Trophoblast cell (in vitro differentiated cells and primary cell): ENCODE measurements at regions not wholly inside any gene's neighbourhood (a gene's known extent, or its start where the extent isn't known, plus 50 kb on each side); places are given as distances from the start of the nearest gene placed in this dataset.
"Not testable (repeated sequence)": the region's sequence is repeated elsewhere in the genome, so short reads cannot be mapped to it uniquely, and the experiment has no call there.

ENCODE experiments used
- DNase-seq, 2 donors: peaks; one replicate each; pipeline ENCODE4 v3.0.0-alpha.2; 2016
- H2AFZ ChIP-seq: 2 replicates; pipeline ENCODE4 v1.6.1; 2013; ENCODE audit warnings: low read length, moderate library complexity, mild to moderate bottlenecking; ENCODE audit not compliant: insufficient read depth, poor library complexity
- H2AK5ac ChIP-seq: 2 replicates; pipeline ENCODE4 v1.6.1; 2013; ENCODE audit warnings: mild to moderate bottlenecking, low read length
- H2BK120ac ChIP-seq: 2 replicates; pipeline ENCODE4 v1.6.1; 2013; ENCODE audit warnings: low read length, mild to moderate bottlenecking, moderate library complexity; ENCODE audit not compliant: insufficient read depth, poor library complexity
- H2BK12ac ChIP-seq: 2 replicates; pipeline ENCODE4 v1.6.1; 2013; ENCODE audit warnings: mild to moderate bottlenecking, low read length, moderate library complexity
- H2BK5ac ChIP-seq: 2 replicates; pipeline ENCODE4 v1.6.1; 2013; ENCODE audit warnings: low read length, low read depth, moderate library complexity, mild to moderate bottlenecking; ENCODE audit not compliant: poor library complexity
- H3K14ac ChIP-seq: 2 replicates; pipeline ENCODE4 v1.6.1; 2013; ENCODE audit warnings: mild to moderate bottlenecking, low read length
- H3K18ac ChIP-seq: 2 replicates; pipeline ENCODE4 v1.6.1; 2013; ENCODE audit warnings: mild to moderate bottlenecking, low read length
- H3K23ac ChIP-seq: 2 replicates; pipeline ENCODE4 v1.6.1; 2013; ENCODE audit warnings: low read length
- H3K27ac ChIP-seq: 2 replicates; pipeline ENCODE4 v1.5.1; 2013; ENCODE audit warnings: low read depth, mild to moderate bottlenecking, inconsistent platforms, low read length, moderate library complexity
- H3K27me3 ChIP-seq: 2 replicates; pipeline ENCODE4 v1.6.1; 2013; ENCODE audit warnings: inconsistent platforms, mild to moderate bottlenecking, low read length, moderate library complexity; ENCODE audit not compliant: insufficient read depth
- H3K36me3 ChIP-seq, 2 experiments: 1 replicate in 1 of 2; 2 replicates in 1 of 2; pipeline ENCODE4 v1.6.1; 2013; ENCODE audit warnings: low read length in 2 of 2, mild to moderate bottlenecking in 2 of 2, moderate library complexity in 1 of 2; ENCODE audit not compliant: insufficient read depth in 2 of 2, control insufficient read depth in 1 of 2
- H3K4ac ChIP-seq: 2 replicates; pipeline ENCODE4 v1.6.1; 2013; ENCODE audit warnings: low read depth, mild to moderate bottlenecking, low read length, moderate library complexity
- H3K4me1 ChIP-seq, 2 experiments: 1 replicate in 1 of 2; 2 replicates in 1 of 2; pipeline ENCODE4 v1.6.1; 2013; ENCODE audit warnings: low read length in 2 of 2, mild to moderate bottlenecking in 2 of 2, moderate library complexity in 1 of 2; ENCODE audit not compliant: insufficient read depth in 2 of 2, control insufficient read depth in 1 of 2
- H3K4me2 ChIP-seq: 2 replicates; pipeline ENCODE4 v1.6.1; 2013; ENCODE audit warnings: inconsistent platforms, mild to moderate bottlenecking, low read length, moderate library complexity
- H3K4me3 ChIP-seq: 2 replicates; pipeline ENCODE4 v1.5.1; 2013; ENCODE audit warnings: mild to moderate bottlenecking, low read depth, low read length, inconsistent platforms
- H3K79me1 ChIP-seq: one replicate; pipeline ENCODE4 v1.6.1; 2013; ENCODE audit warnings: low read length
- H3K79me2 ChIP-seq: 2 replicates; pipeline ENCODE4 v1.6.1; 2013; ENCODE audit warnings: low read length, mild to moderate bottlenecking; ENCODE audit not compliant: control insufficient read depth, insufficient read depth, poor library complexity
- H3K9ac ChIP-seq: 2 replicates; pipeline ENCODE4 v1.6.1; 2013; ENCODE audit warnings: mild to moderate bottlenecking, low read length
- H3K9me3 ChIP-seq: 2 replicates; pipeline ENCODE4 v1.6.1; 2013; ENCODE audit warnings: low read depth, mild to moderate bottlenecking, control low read depth, inconsistent platforms, low read length; ENCODE audit not compliant: insufficient read depth
- H4K12ac ChIP-seq: 2 replicates; pipeline ENCODE4 v1.6.1; 2013; ENCODE audit warnings: low read depth, mild to moderate bottlenecking, low read length, moderate library complexity
- H4K8ac ChIP-seq: 2 replicates; pipeline ENCODE4 v1.6.1; 2013; ENCODE audit warnings: low read depth, mild to moderate bottlenecking, low read length, moderate library complexity
- H4K91ac ChIP-seq: one replicate; pipeline ENCODE4 v1.6.1; 2013; ENCODE audit warnings: low read depth, mild to moderate bottlenecking, low read length, moderate library complexity
- WGBS: extraction: QIAGEN DNeasy Blood & Tissue Kit; methylation state at CpG from one replicate; pipeline ENCODE4 v1.1.7; 2013; ENCODE audit warnings: missing lambda C conversion rate; ENCODE audit not compliant: insufficient read length, insufficient coverage; ENCODE audit errors: extremely low coverage; 5-methylcytosine and 5-hydroxymethylcytosine counted together

DNA sequence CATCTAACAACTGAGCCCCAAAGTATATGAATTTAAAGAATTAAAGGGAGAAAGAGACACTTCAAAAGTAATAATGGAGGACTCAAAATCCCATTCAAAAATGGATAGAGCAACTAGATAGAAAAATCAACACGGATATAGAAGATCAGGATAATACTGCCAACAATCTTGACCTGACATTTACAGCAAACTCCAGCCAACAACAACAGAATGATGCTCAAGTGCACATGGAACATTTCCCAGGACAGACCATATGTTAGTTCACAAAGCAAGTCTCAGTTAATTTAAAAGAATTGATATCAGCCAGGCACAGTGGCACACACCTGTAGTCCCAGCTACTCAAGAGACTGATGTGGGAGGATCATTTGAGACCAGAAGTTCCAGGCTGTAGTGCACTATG is 72.0 kb upstream of the SMARCAD1 start:
- H3K27me3 ChIP-seq: no peaks in the 10 kb centered on the region
- H2AK5ac ChIP-seq: no peak overlapping the region
- no peak for DNase-seq
- no peaks in the 10 kb centered on the region for H3K36me3 ChIP-seq
- H3K4me3 ChIP-seq: no peak overlapping the region
- H3K79me1 ChIP-seq: no peaks in the 10 kb centered on the region
- H2BK12ac ChIP-seq: no peak overlapping the region
- no peak overlapping the region for H3K9ac ChIP-seq
- H3K9me3 ChIP-seq: no peaks in the 10 kb centered on the region
- H3K79me2 ChIP-seq: no peaks in the 10 kb centered on the region
- H3K27ac ChIP-seq: no peak overlapping the region
- no peak overlapping the region for H4K91ac ChIP-seq
- H3K23ac ChIP-seq: no peak overlapping the region
- H3K4ac ChIP-seq: no peak overlapping the region
- H4K8ac ChIP-seq: no peak overlapping the region
- no peak overlapping the region for H2BK120ac ChIP-seq
- no peak overlapping the region for H4K12ac ChIP-seq
- no peak overlapping the region for H3K4me2 ChIP-seq
- no CpG with 5 or more reads among the region's 1 CpG for WGBS
- H2BK5ac ChIP-seq: no peak overlapping the region
- no peak overlapping the region for H2AFZ ChIP-seq
- no peaks in the 10 kb centered on the region for H3K4me1 ChIP-seq
- H3K18ac ChIP-seq: no peak overlapping the region
- no peak overlapping the region for H3K14ac ChIP-seq

DNA sequence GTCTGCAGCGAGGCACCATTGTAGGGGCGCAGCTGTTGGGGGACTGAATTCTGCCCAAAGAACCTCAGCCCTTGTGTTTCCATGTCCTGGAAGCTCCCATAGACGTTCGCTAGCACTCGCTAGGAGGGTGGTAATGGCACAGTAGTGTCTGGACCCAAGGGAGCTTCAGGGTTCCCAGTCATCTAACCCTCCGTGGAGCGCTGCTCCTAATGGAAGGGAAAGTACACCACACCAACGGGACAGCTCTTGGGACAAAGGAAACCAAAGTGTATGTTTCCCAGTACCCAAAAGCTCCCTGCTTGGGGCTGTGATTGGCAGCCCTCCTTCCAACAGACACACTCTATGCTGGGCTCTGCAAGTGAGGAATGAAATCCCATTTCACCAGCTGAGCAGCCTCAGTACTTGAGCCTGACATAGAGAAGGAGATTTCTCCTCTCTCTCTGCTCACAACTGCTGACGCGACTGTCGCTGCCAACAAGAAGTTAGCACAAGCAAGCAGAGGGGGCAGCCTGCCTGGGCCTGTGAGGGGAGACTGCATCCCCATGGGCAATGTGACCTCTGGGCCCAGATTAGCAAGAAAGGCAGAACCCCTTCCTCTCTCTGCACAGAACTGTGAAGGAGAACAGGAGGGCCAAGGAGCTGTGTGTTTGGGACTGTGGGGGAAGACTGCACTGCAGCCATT is 67.6 kb upstream of the SMARCAD1 start:
- Histone ChIP-seq H3K27ac (no peak overlapping the region), H3K4me2 (no peak overlapping the region), H4K8ac (no peak overlapping the region), H3K4ac (no peak overlapping the region), H4K12ac (no peak overlapping the region), H3K9ac (no peak overlapping the region), H3K79me2 (no peaks in the 10 kb centered on the region), H4K91ac (no peak overlapping the region), H3K36me3 (no peaks in the 10 kb centered on the region), H3K9me3 (no peaks in the 10 kb centered on the region), H2BK5ac (no peak overlapping the region), H2BK12ac (no peak overlapping the region), H3K18ac (no peak overlapping the region), H3K23ac (no peak overlapping the region), H2AK5ac (no peak overlapping the region), H3K79me1 (no peaks in the 10 kb centered on the region), H3K14ac (no peak overlapping the region), H3K27me3 (no peaks in the 10 kb centered on the region), H3K4me3 (no peak overlapping the region), H2AFZ (no peak overlapping the region), H3K4me1 (no peaks in the 10 kb centered on the region), H2BK120ac (no peak overlapping the region)
- DNase-seq: no peak
- no CpG with 5 or more reads among the region's 11 CpGs for WGBS

DNA sequence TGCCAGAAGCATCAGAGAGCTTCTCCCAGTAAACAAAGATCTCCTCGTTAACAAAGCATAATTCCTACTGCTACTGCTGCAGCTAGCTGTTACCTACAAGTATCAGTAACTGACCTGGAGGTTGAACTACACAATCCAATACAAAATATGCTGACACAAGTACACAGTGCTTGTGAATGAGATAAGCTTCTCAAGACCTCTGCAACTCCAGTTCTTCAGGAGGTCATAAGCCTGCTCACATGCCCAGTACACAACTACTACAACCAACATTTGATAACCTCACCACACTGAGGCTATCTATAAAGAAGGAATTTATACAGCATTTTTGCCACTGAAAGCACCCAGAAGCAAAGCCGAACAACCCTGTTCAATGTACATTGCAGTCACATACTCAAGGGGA is 66.7 kb upstream of the SMARCAD1 start:
- Histone ChIP-seq H3K27me3 (no peaks in the 10 kb centered on the region), H3K4me1 (no peaks in the 10 kb centered on the region), H3K9me3 (no peaks in the 10 kb centered on the region), H3K36me3 (no peaks in the 10 kb centered on the region), H3K4ac (no peak overlapping the region), H3K4me3 (no peak overlapping the region), H2BK12ac (no peak overlapping the region), H3K23ac (no peak overlapping the region), H3K14ac (no peak overlapping the region), H4K91ac (no peak overlapping the region), H2BK5ac (no peak overlapping the region), H3K79me2 (no peaks in the 10 kb centered on the region), H4K8ac (no peak overlapping the region), H4K12ac (no peak overlapping the region), H3K4me2 (no peak overlapping the region), H2BK120ac (no peak overlapping the region), H3K79me1 (no peaks in the 10 kb centered on the region), H2AFZ (no peak overlapping the region), H3K27ac (no peak overlapping the region), H3K9ac (no peak overlapping the region), H3K18ac (no peak overlapping the region), H2AK5ac (no peak overlapping the region)
- DNase-seq: no peak
- no CpG with 5 or more reads among the region's 2 CpGs for WGBS

DNA sequence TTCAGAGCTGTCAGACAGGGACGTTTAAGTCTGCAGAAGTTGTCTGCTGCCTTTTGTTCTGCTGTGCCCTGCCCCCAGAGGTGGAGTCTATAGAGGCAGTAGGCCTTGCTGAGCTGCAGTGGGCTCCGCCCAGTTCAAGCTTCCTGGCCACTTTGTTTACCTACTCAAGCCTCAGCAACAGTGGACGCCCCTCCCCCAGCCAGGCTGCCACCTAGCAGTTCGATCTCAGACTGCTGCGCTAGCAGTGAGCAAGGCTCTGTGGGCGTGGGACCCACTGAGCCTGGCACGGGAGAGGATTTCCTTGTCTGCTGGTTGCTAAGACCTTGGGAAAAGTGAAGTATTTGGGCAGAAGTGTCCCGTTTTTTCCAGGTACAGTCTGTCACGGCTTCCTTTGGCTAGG is 59.6 kb upstream of the SMARCAD1 start:
- H3K27ac ChIP-seq, H3K27me3 ChIP-seq, H3K23ac ChIP-seq, H3K79me1 ChIP-seq, H3K4me3 ChIP-seq, H3K79me2 ChIP-seq, H2BK12ac ChIP-seq, H2BK5ac ChIP-seq, H3K9ac ChIP-seq, H3K36me3 ChIP-seq, DNase-seq, H3K9me3 ChIP-seq, H3K4me1 ChIP-seq, H2AK5ac ChIP-seq, H3K18ac ChIP-seq, H3K4ac ChIP-seq: not testable (repeated sequence)
- Histone ChIP-seq H2BK120ac (peak overlapping the region; percentile 68), H4K12ac (peak overlapping the region; percentile 74), H3K14ac (peak overlapping the region; percentile 35), H3K4me2 (peak overlapping the region; percentile 71), H4K8ac (peak overlapping the region; percentile 91), H4K91ac (peak overlapping the region; percentile 32), H2AFZ (peak overlapping the region; percentile 91)
- WGBS: no CpG with 5 or more reads among the region's 9 CpGs
